GM12865 (cell line): ENCODE measurements at regions not wholly inside any gene's neighbourhood (a gene's known extent, or its start where the extent isn't known, plus 50 kb on each side); places are given as distances from the start of the nearest gene placed in this dataset.

Source experiments
- DNase-seq: peaks from one replicate; pipeline ENCODE4 v3.0.0; 2010; ENCODE audit warnings: low read depth
- H3K4me3 ChIP-seq: 2 replicates; pipeline ENCODE4 v1.5.1; 2011; ENCODE audit warnings: mild to moderate bottlenecking, low read depth, low read length, control low read depth
- TF ChIP-seq, protein P1 (sequence below): IDR thresholded peaks from 2 replicates; pipeline ENCODE4 v1.5.1; 2011; ENCODE audit warnings: low read length, control low read depth, low read depth, inconsistent platforms; ENCODE audit not compliant: insufficient read depth; ENCODE audit errors: missing control alignments

DNA sequence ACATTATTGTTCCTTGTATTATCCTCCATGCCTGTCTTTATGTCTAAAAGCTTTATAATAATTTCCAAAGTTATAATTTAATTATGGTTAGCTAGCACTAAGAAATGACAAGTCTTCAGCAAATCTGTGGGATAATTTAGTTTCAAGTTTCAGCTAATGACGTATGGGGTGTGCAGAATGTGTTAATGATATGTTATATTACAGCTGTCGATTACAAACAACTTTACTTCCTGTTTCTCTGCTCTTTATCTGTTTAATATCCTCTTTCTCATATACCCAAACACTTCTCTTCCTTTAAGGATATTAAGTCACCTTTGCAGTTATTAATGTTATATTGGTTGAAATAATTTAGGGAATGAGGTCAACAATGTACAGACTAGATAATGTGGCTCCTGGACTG, 161.8 kb downstream of the CASP12 start:
- DNase-seq: no peak
- TF ChIP-seq, protein P1, sequence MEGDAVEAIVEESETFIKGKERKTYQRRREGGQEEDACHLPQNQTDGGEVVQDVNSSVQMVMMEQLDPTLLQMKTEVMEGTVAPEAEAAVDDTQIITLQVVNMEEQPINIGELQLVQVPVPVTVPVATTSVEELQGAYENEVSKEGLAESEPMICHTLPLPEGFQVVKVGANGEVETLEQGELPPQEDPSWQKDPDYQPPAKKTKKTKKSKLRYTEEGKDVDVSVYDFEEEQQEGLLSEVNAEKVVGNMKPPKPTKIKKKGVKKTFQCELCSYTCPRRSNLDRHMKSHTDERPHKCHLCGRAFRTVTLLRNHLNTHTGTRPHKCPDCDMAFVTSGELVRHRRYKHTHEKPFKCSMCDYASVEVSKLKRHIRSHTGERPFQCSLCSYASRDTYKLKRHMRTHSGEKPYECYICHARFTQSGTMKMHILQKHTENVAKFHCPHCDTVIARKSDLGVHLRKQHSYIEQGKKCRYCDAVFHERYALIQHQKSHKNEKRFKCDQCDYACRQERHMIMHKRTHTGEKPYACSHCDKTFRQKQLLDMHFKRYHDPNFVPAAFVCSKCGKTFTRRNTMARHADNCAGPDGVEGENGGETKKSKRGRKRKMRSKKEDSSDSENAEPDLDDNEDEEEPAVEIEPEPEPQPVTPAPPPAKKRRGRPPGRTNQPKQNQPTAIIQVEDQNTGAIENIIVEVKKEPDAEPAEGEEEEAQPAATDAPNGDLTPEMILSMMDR: no peak
- no peak overlapping the region for H3K4me3 ChIP-seq

DNA sequence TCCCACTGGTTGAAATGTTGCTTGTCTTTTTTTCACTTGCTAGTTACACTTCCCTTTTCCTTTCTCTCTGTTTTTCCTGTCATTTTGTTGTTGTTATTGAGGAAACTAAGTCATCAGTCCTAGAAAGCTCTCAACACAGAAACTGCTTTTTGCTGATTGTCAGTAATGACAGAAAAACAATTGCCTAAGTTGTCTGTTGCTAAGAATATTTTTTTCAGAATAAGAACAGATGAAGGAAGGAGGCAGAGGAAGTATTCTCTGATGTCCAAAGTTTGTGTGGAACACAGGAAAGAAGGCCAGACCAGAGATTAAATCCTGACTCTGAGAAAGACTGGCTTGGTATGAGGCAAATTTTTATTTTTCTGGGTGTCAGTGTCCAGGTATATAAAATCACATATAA, 163.3 kb downstream of the CASP12 start:
- H3K4me3 ChIP-seq: no peak overlapping the region
- DNase-seq: no peak
- TF ChIP-seq, protein P1: no peak

DNA sequence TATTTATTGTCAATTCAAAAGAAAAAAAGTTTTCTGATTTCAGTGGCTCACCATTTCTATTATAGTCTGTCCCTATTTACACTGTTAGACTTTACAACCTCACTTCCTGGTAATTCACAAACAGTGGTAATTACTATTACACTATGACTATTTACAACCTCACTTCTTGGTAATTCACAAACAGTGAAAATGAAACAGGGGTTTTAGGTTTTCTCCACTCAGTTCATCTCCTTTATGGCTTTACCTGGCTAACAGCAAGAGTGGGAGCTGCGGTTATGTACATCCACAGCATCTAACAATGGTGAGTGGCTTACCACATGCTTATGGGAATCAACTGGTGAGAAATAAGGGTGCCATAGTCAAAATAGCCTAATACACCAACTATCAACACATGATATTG, 166.4 kb downstream of the CASP12 start:
- DNase-seq: no peak
- H3K4me3 ChIP-seq: no peak overlapping the region
- TF ChIP-seq, protein P1: no peak

DNA sequence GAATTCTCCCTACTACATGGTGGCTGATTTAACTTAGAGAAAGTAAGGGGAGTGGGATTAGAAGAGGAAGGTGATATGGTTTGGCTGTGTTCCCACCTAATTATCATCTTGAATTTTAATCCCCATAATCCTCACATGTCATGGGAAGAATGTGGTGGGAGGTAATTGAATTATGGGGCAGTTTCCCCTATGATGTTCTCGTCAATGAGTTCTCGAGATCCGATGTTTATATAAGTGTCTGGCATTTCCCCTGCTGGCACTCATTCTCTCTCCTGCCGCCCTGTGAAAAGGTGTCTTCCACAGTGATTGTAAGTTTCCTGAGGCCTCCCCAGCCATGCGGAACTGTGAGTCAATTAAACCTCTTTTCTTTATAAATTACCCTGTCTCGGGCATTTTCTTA, 169.3 kb downstream of the CASP12 start:
- H3K4me3 ChIP-seq: no peak overlapping the region
- DNase-seq: no peak
- TF ChIP-seq, protein P1: no peak

DNA sequence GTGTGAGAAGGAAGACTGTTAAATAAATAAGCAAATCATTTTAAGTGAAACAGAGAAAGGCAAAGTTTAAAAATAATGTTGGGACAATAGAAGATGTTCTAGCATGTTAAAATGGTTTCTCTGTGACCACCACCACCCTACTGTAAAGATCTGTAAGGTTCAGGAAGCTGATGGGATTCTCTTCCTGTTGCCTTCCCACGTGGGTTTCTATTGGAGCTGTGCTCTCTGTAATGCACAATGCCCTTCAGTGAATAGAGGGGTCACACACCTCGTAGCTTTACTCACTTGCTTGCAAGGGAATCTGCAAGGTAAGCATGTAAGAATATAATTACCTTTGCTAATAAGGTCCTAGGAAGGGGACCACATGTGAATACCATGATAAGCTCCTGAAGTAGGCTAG, 170.5 kb downstream of the CASP12 start:
- no peak for DNase-seq
- TF ChIP-seq, protein P1: no peak
- no peak overlapping the region for H3K4me3 ChIP-seq

DNA sequence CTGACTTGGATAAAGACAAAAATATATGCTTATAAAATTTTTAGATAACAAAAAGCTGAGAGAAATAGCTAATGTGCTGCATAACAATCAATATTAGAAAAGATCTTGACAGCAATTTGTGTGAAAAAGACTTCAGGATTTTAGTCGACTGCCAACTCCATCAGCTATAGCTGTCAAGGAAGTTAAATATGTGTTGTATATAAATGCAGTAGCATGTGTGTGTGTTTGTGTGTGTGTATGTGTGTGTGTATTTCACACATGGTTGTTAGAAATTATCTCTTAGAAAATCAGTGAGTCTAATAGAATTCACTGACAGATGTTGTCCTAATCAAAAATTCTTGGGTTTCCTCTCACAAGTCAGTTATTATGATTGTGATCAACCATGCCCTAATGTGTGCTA, 171.2 kb downstream of the CASP12 start:
- H3K4me3 ChIP-seq: no peak overlapping the region
- DNase-seq: no peak
- TF ChIP-seq, protein P1: no peak

DNA sequence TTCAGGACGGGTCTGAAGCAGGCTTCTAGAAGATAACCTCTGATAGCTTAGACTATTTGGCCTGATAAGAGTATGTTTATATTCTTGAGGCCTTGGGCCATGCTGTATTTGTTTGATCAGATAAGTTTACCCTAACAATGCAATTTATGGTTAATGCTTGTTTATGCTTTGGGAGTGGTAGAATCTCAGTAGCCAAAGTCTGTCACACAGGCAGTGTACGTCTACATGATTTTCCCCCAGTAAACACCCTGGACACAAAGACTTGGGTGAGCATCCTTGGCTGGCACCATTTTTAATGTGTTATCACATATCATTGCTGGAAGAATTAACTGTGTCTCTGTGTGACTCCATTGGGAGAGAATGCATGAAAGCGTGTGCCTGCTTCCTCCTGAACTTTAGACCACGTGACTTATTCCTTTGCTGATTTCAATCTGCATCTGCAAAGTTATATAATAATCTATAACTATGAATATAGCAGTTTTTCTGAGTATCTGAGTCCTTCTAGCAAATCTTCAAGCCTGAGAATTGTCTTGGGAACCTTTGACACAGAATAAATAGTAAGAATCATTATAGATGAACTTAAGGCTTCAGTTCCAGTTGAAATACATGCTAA, 172.4 kb downstream of the CASP12 start:
- TF ChIP-seq, protein P1: no peak
- no peak overlapping the region for H3K4me3 ChIP-seq
- DNase-seq: no peak
